ENCODE measurements at regions not wholly inside any gene's neighbourhood (a gene's known extent, or its start where the extent isn't known, plus 50 kb on each side); places are given as distances from the start of the nearest gene placed in this dataset.

- TF ChIP-seq POLR2A (IDR thresholded peaks at IDR 0.05) (no peak), CTCF (IDR thresholded peaks at IDR 0.05) (no peak), POLR2AphosphoS5 (IDR thresholded peaks at IDR 0.05) (no peak)
Measured at GRCh38 chr10:3226960-3227744, 54.6 kb upstream of the PITRM1 start.

All from suprapubic skin (tissue), 4 donors.